ENCODE measurements at regions not wholly inside any gene's neighbourhood (a gene's known extent, or its start where the extent isn't known, plus 50 kb on each side); places are given as distances from the start of the nearest gene placed in this dataset.
A peak's percentile ranks its signal among the peaks of the same experiment; 100 is the strongest.

- no peak for DNase-seq (ENCODE audit: low read depth)
- TF ChIP-seq CTCF (IDR thresholded peaks at IDR 0.05; ENCODE audit: control insufficient read depth, extremely low read depth, insufficient read depth), result no peak
- H3K4me3 ChIP-seq (ENCODE audit: low read depth, low read length), result no peak overlapping the region
Observed at GRCh38 chr11:30150425-30150824, 80.4 kb upstream of the FSHB start.

GRCh38 chr11:30153008-30153407, 77.8 kb upstream of the FSHB start:
- H3K4me3 ChIP-seq (ENCODE audit: low read depth, low read length), result no peak overlapping the region
- DNase-seq (ENCODE audit: low read depth), result no peak
- TF ChIP-seq CTCF (IDR thresholded peaks at IDR 0.05; ENCODE audit: control insufficient read depth, extremely low read depth, insufficient read depth), result no peak

- no peak for TF ChIP-seq CTCF (IDR thresholded peaks at IDR 0.05; ENCODE audit: control insufficient read depth, extremely low read depth, insufficient read depth)
Observed at GRCh38 chr11:30155428-30155827, 75.4 kb upstream of the FSHB start.

GRCh38 chr11:30159546-30159945, 71.3 kb upstream of the FSHB start:
- TF ChIP-seq CTCF (IDR thresholded peaks at IDR 0.05; ENCODE audit: control insufficient read depth, extremely low read depth, insufficient read depth), result no peak
- DNase-seq (ENCODE audit: low read depth), result no peak

More at GRCh38 chr11:30155428-30155827, 75.4 kb upstream of the FSHB start:
- no peak overlapping the region for H3K4me3 ChIP-seq (ENCODE audit: low read depth, low read length)
- DNase-seq (ENCODE audit: low read depth), result no peak

GRCh38 chr11:30165652-30166051, 65.2 kb upstream of the FSHB start:
- DNase-seq (ENCODE audit: low read depth), result no peak
- no peak for TF ChIP-seq CTCF (IDR thresholded peaks at IDR 0.05; ENCODE audit: control insufficient read depth, extremely low read depth, insufficient read depth)
- H3K4me3 ChIP-seq (ENCODE audit: low read depth, low read length), result no peak overlapping the region

More at GRCh38 chr11:30159546-30159945, 71.3 kb upstream of the FSHB start:
- no peak overlapping the region for H3K4me3 ChIP-seq (ENCODE audit: low read depth, low read length)

DNA sequence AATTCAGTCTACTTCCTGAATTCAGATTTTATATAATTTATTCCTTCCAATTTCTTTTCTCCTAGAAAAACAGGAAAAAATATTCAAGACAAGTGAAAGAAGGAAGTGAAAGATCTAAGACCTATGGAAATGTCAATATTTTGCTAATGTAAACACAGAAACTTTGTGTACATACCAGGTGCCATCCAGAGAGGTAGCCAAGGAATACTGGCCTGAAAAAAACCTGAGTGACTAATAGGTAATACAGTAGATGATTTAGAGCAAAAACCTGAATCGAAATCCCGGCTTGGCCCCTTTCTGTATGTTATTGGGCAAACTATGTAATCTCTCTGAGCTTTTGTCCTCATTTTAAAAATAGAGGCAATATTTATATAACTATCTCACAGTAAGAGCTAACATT, 59.2 kb upstream of the FSHB start:
- peak; percentile 78 for DNase-seq (ENCODE audit: low read depth)
- no peak for TF ChIP-seq CTCF (IDR thresholded peaks at IDR 0.05; ENCODE audit: control insufficient read depth, extremely low read depth, insufficient read depth)
- H3K4me3 ChIP-seq (ENCODE audit: low read depth, low read length), result 0 out of 2 replicates have a peak overlapping the region, but pooled peaks have one; percentile 2

GRCh38 chr11:30172158-30172557, 58.7 kb upstream of the FSHB start:
- H3K4me3 ChIP-seq (ENCODE audit: low read depth, low read length), result no peak overlapping the region
- TF ChIP-seq CTCF (IDR thresholded peaks at IDR 0.05; ENCODE audit: control insufficient read depth, extremely low read depth, insufficient read depth), result no peak
- DNase-seq (ENCODE audit: low read depth), result no peak
